Transverse colon (tissue), 4 donors: ENCODE measurements at regions not wholly inside any gene's neighbourhood (a gene's known extent, or its start where the extent isn't known, plus 50 kb on each side); places are given as distances from the start of the nearest gene placed in this dataset.

Experiments
- DNase-seq: peaks from one replicate; pipeline ENCODE4 v3.0.0-alpha.2; 2019
- H3K27ac ChIP-seq, 4 donors: fragments of 200-600 bp; sonication (generic); 2 replicates each; pipeline ENCODE4 v1.5.1; 2016 to 2018; ENCODE audit warnings: inconsistent platforms in 4 of 4
- H3K27me3 ChIP-seq: fragments of 200-600 bp; sonication (generic); 2 replicates; pipeline ENCODE4 v1.5.1; 2017; ENCODE audit warnings: inconsistent platforms
- H3K36me3 ChIP-seq, 4 donors: fragments of 200-600 bp; sonication (generic); 2 replicates each; pipeline ENCODE4 v1.5.1; 2017 to 2019; ENCODE audit warnings: inconsistent platforms in 4 of 4
- H3K4me1 ChIP-seq, 4 donors: fragments of 200-600 bp; sonication (generic); 2 replicates each; pipeline ENCODE4 v1.5.1; 2017 to 2020; ENCODE audit warnings: inconsistent platforms in 4 of 4
- H3K4me3 ChIP-seq, 4 donors: fragments of 200-600 bp; sonication (generic); 1 replicate in 1 of 4; 2 replicates in 3 of 4; pipeline versions ENCODE4 v1.5.1 to v1.6.1; 2017 to 2019; ENCODE audit warnings: inconsistent platforms in 4 of 4
- H3K9me3 ChIP-seq, 2 donors: fragments of 200-600 bp; sonication (generic); 2 replicates each; pipeline ENCODE4 v1.5.1; 2017 to 2019; ENCODE audit warnings: inconsistent platforms in 2 of 2
- EP300 ChIP-seq: sonication (generic); formaldehyde crosslinking; IDR thresholded peaks from one replicate; pipeline ENCODE4 v1.6.1; 2017; ENCODE audit warnings: antibody characterized with exemption, low read depth
- POLR2A ChIP-seq: fragments of 450-650 bp; IDR thresholded peaks from one replicate; pipeline ENCODE4 v1.6.1; 2016; ENCODE audit warnings: antibody characterized with exemption, mild to moderate bottlenecking, moderate library complexity
- POLR2AphosphoS5 ChIP-seq, 3 donors: sonication (generic); formaldehyde crosslinking; IDR thresholded peaks; one replicate each; pipeline ENCODE4 v1.6.1; 2016; ENCODE audit warnings: antibody characterized with exemption in 3 of 3
- WGBS, 2 donors: methylation state at CpG; one replicate each; pipeline ENCODE4 v1.1.5; 2018; ENCODE audit warnings: low coverage in 1 of 2; 5-methylcytosine and 5-hydroxymethylcytosine counted together
- in situ Hi-C, 4 donors: fragments of 200-750 bp; cut with MboI; loops; one replicate each; pipeline versions ENCODE4 v1.15.0 to v1.15.1; 2017; ENCODE audit warnings: low sequenced_read_pairs in 3 of 4, low pct_ligation_motif_present in 1 of 4, low pct_unique_long_range_greater_than_20kb in 1 of 4
- intact Hi-C: fragments of 100-400 bp; cut with DNase I; formaldehyde crosslinking; loops from one replicate; pipeline ENCODE4 v1.15.1; 2023; ENCODE audit warnings: low total_unique reads
- TF ChIP-seq, protein P1 (sequence below), 5 experiments: fragments of 200-600 bp in 3 of 5; fragments of 450-650 bp in 2 of 5; sonication (generic) in 3 of 5; IDR thresholded peaks; 1 replicate in 2 of 5; 2 replicates in 3 of 5; pipeline ENCODE4 v1.5.1; 2016 to 2017; ENCODE audit warnings: antibody characterized with exemption in 5 of 5, inconsistent platforms in 3 of 5, mild to moderate bottlenecking in 2 of 5, moderate library complexity in 1 of 5

DNA sequence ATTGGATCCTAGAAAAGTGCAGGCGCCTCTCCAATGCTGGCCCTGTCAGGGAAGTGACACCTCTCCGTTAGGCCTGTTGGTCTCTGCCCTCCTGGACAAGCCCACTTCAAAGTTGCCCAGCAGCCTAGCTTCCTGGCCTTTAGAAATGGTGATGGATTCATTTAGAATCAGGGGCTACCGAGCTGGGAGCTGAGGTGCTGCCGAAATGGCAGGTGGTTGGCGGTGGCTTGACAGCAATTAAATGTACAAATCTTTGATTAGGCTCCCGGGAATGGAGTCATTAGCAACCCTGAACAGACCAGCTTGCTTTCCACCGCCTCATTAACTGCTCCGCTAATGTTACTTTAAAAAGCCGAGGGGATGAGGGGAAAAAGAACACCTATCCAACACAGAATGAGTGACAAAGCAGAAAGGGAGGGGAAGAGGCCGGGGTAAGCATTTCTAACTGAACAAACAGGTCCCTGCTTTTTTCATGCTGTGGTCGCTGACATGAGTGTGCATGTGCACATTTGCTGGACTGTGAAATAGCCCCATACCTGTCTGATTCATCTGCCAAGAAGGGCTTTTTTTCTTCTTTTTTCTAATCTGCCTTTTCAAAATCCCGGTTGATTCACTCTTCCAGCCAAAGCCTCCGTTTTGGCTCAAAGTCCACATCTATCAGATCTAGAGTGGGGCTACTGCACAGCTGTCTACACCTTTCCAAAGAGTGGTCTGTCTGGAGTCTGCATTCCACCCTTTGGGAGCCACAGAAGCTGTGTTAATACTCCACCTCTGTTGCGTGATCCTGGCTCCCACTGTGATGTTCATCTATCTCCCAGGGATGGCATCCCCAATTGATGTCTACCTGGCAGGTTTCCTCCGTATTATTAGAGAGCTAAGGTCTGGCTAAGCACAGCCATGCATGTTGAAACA, 431.9 kb downstream of the COG6 start:
- H3K27ac ChIP-seq: no peak overlapping the region
- no peaks in the 10 kb centered on the region for H3K9me3 ChIP-seq
- no peaks in the 10 kb centered on the region for H3K36me3 ChIP-seq
- TF ChIP-seq POLR2A (no peak), EP300 (no peak), POLR2AphosphoS5 (IDR thresholded peaks at IDR 0.05) (no peak)
- TF ChIP-seq, protein P1, sequence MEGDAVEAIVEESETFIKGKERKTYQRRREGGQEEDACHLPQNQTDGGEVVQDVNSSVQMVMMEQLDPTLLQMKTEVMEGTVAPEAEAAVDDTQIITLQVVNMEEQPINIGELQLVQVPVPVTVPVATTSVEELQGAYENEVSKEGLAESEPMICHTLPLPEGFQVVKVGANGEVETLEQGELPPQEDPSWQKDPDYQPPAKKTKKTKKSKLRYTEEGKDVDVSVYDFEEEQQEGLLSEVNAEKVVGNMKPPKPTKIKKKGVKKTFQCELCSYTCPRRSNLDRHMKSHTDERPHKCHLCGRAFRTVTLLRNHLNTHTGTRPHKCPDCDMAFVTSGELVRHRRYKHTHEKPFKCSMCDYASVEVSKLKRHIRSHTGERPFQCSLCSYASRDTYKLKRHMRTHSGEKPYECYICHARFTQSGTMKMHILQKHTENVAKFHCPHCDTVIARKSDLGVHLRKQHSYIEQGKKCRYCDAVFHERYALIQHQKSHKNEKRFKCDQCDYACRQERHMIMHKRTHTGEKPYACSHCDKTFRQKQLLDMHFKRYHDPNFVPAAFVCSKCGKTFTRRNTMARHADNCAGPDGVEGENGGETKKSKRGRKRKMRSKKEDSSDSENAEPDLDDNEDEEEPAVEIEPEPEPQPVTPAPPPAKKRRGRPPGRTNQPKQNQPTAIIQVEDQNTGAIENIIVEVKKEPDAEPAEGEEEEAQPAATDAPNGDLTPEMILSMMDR (IDR thresholded peaks at IDR 0.05): no peak
- H3K4me3 ChIP-seq: no peak overlapping the region
- in situ Hi-C loops: no loop called here
- peaks cover 0 to 4% (median 0%) of the 10 kb centered on the region in 4 donors for H3K4me1 ChIP-seq
- DNase-seq: no peak
- no peaks in the 10 kb centered on the region for H3K27me3 ChIP-seq
- 78% methylated on average over 4 to 15 of the region's 15 CpGs for WGBS, 2 donors
- intact Hi-C loops: no loop called here

DNA sequence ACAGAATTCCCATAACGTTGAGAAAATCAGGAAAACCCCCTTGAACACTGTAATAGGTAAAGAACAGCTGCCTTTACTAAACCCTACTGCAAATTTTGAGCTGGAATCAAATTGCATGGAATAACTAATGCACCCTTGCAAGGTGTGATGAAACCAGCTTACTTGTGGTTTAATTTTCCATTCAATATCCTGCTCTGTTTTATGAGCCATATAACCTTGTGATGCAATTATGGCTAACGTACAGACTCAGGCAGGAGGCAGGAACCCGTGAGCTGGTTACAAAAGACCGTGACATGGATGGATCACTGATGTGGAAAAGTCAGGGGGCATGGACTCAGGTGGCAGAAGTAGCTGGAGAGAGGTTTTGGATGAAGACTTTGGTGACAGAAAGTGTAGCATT, 438.6 kb downstream of the COG6 start:
- TF ChIP-seq, protein P1 (IDR thresholded peaks at IDR 0.05): no peak
- TF ChIP-seq POLR2AphosphoS5 (IDR thresholded peaks at IDR 0.05) (peak in 1 of 3 donors; percentile 30), POLR2A (no peak)
- Histone ChIP-seq H3K4me3 (no peak overlapping the region), H3K27me3 (no peaks in the 10 kb centered on the region), H3K4me1 (peaks cover 0 to 13% (median 1%) of the 10 kb centered on the region in 4 donors), H3K9me3 (no peaks in the 10 kb centered on the region), H3K36me3 (no peaks in the 10 kb centered on the region), H3K27ac (peak overlapping the region in 2 of 4 donors; percentile 57 to 59)
- 51 to 60% methylated on average over 1 to 4 of the region's 4 CpGs for WGBS, 2 donors
- intact Hi-C loops (no loop called here), in situ Hi-C loops (no loop called here)
- peak; percentile 29 for DNase-seq

DNA sequence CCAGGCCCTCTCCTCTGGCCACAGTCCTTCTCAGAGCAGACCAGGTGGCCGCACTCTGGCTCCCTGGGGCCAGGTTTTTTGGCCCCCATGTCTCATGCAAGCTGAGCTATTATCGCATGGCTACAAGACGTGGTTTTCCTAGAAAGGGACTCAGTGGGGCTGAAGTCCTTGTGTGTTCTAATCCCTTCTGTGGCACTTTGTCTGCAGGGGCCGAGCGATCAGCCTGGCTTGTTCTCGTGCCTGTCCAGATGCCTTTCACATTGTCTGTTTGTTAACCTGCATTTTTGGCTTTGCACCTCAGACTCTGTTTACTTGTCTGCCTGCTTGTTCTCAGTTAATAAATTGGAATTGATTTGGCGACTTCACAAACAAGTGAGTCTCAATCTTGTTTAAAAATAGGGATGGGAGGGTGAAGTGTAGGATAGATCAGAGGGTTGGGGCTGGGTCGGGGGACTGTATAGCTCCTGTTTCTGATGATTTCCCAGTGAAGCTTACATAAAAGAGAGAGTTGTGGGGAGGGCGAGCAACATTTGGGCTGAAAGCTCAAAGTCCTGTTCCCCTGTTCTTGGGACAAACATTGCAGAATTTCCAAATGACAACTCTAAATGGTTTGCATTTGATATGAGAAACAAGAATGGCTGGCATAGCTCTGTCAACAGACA, 440.4 kb downstream of the COG6 start:
- intact Hi-C loops: no loop called here
- 72 to 88% methylated on average over 3 to 9 of the region's 9 CpGs for WGBS, 2 donors

More for the DNA sequence above, 440.4 kb downstream of the COG6 start:
- no peak for TF ChIP-seq POLR2AphosphoS5 (IDR thresholded peaks at IDR 0.05)
- no peak for TF ChIP-seq POLR2A
- TF ChIP-seq, protein P1 (IDR thresholded peaks at IDR 0.05): no peak
- TF ChIP-seq EP300: no peak
- no peaks in the 10 kb centered on the region for H3K36me3 ChIP-seq
- H3K4me3 ChIP-seq: no peak overlapping the region
- no peak overlapping the region for H3K27ac ChIP-seq
- in situ Hi-C loops: no loop called here
- no peaks in the 10 kb centered on the region for H3K9me3 ChIP-seq
- DNase-seq: no peak
- peaks cover 0 to 13% (median 1%) of the 10 kb centered on the region in 4 donors for H3K4me1 ChIP-seq
- no peaks in the 10 kb centered on the region for H3K27me3 ChIP-seq
